ENCODE measurements at regions not wholly inside any gene's neighbourhood (a gene's known extent, or its start where the extent isn't known, plus 50 kb on each side); places are given as distances from the start of the nearest gene placed in this dataset.

GRCh38 chr10:91040343-91040742, 119.5 kb upstream of the ANKRD1 start:
- no peak for ATAC-seq
- no peaks in the 10 kb centered on the region for H3K36me3 Mint-ChIP-seq
- H3K27me3 Mint-ChIP-seq (ENCODE audit: low read depth in 2 of 2), result peaks cover 18 to 30% of the 10 kb centered on the region in 2 donors

GRCh38 chr10:91042069-91042468, 121.2 kb upstream of the ANKRD1 start:
- Histone ChIP-seq H3K4me1 (ENCODE audit: control insufficient read depth, insufficient read depth, low read length) (no peaks in the 10 kb centered on the region), H3K4me3 (ENCODE audit: low read length) (no peak overlapping the region), H3K9me3 (ENCODE audit: control insufficient read depth, insufficient read depth, low read length) (no peaks in the 10 kb centered on the region), H3K36me3 (ENCODE audit: control insufficient read depth, insufficient read depth, low read length) (no peaks in the 10 kb centered on the region), H3K27ac (ENCODE audit: low read length) (no peak overlapping the region), H3K27me3 (ENCODE audit: control insufficient read depth, insufficient read depth, low read length) (no peaks in the 10 kb centered on the region)
- Mint-ChIP-seq H3K27ac (no peak overlapping the region), H3K36me3 (no peaks in the 10 kb centered on the region), H3K9me3 (no peaks in the 10 kb centered on the region), H3K4me1 (no peaks in the 10 kb centered on the region), H3K27me3 (ENCODE audit: low read depth in 2 of 2) (peaks cover 18 to 30% of the 10 kb centered on the region in 2 donors), H3K4me3 (no peak overlapping the region)
- ATAC-seq (no peak), DNase-seq (no peak)
- TF ChIP-seq CTCF (IDR thresholded peaks at IDR 0.05), result no peak
- intact Hi-C loops (cut with micrococcal nuclease), result no loop called here
- 78% methylated on average over 3 of the region's 3 CpGs for WGBS (ENCODE audit: insufficient coverage)

More at GRCh38 chr10:91040343-91040742, 119.5 kb upstream of the ANKRD1 start:
- Mint-ChIP-seq H3K4me1 (no peaks in the 10 kb centered on the region), H3K9me3 (no peaks in the 10 kb centered on the region), H3K4me3 (no peak overlapping the region), H3K27ac (no peak overlapping the region)
- H3K27me3 ChIP-seq (ENCODE audit: control insufficient read depth, insufficient read depth, low read length), result no peaks in the 10 kb centered on the region
- DNase-seq, result no peak
- no peaks in the 10 kb centered on the region for H3K9me3 ChIP-seq (ENCODE audit: control insufficient read depth, insufficient read depth, low read length)
- intact Hi-C loops (cut with micrococcal nuclease), result no loop called here
- TF ChIP-seq CTCF (IDR thresholded peaks at IDR 0.05), result no peak
- WGBS (ENCODE audit: insufficient coverage), result 93% methylated on average over 1 of the region's 2 CpGs
- H3K4me3 ChIP-seq (ENCODE audit: low read length), result no peak overlapping the region
- no peak overlapping the region for H3K27ac ChIP-seq (ENCODE audit: low read length)
- H3K36me3 ChIP-seq (ENCODE audit: control insufficient read depth, insufficient read depth, low read length), result no peaks in the 10 kb centered on the region
- H3K4me1 ChIP-seq (ENCODE audit: control insufficient read depth, insufficient read depth, low read length), result no peaks in the 10 kb centered on the region

- Histone ChIP-seq H3K4me1 (ENCODE audit: control insufficient read depth, insufficient read depth, low read length) (no peaks in the 10 kb centered on the region), H3K27ac (ENCODE audit: low read length) (no peak overlapping the region), H3K36me3 (ENCODE audit: control insufficient read depth, insufficient read depth, low read length) (no peaks in the 10 kb centered on the region), H3K27me3 (ENCODE audit: control insufficient read depth, insufficient read depth, low read length) (no peaks in the 10 kb centered on the region), H3K4me3 (ENCODE audit: low read length) (no peak overlapping the region), H3K9me3 (ENCODE audit: control insufficient read depth, insufficient read depth, low read length) (no peaks in the 10 kb centered on the region)
- no peak overlapping the region for H3K27ac Mint-ChIP-seq
- H3K36me3 Mint-ChIP-seq, result no peaks in the 10 kb centered on the region
- WGBS (ENCODE audit: insufficient coverage), result 83% methylated on average over 7 of the region's 8 CpGs
- TF ChIP-seq CTCF (IDR thresholded peaks at IDR 0.05), result no peak
- H3K4me3 Mint-ChIP-seq, result no peak overlapping the region
- intact Hi-C loops (cut with micrococcal nuclease), result no loop called here
- ATAC-seq, result no peak
- H3K9me3 Mint-ChIP-seq, result no peaks in the 10 kb centered on the region
- no peaks in the 10 kb centered on the region for H3K4me1 Mint-ChIP-seq
- peaks cover 18 to 30% of the 10 kb centered on the region in 2 donors for H3K27me3 Mint-ChIP-seq (ENCODE audit: low read depth in 2 of 2)
- DNase-seq, result peak in 1 of 2 donors; percentile 12
These were observed 122.5 kb upstream of the ANKRD1 start for GRCh38 chr10:91043173-91043910.

GRCh38 chr10:91046869-91047268, 126.0 kb upstream of the ANKRD1 start:
- intact Hi-C loops (cut with micrococcal nuclease), result no loop called here
- no peak overlapping the region for H3K27ac Mint-ChIP-seq
- H3K4me3 ChIP-seq (ENCODE audit: low read length), result no peak overlapping the region
- H3K4me3 Mint-ChIP-seq, result no peak overlapping the region
- no peaks in the 10 kb centered on the region for H3K4me1 Mint-ChIP-seq
- no peaks in the 10 kb centered on the region for H3K36me3 ChIP-seq (ENCODE audit: control insufficient read depth, insufficient read depth, low read length)
- WGBS (ENCODE audit: insufficient coverage), result 56% methylated on average over 3 of the region's 3 CpGs
- peaks cover 14 to 21% of the 10 kb centered on the region in 2 donors for H3K27me3 Mint-ChIP-seq (ENCODE audit: low read depth in 2 of 2)
- H3K4me1 ChIP-seq (ENCODE audit: control insufficient read depth, insufficient read depth, low read length), result no peaks in the 10 kb centered on the region
- no peaks in the 10 kb centered on the region for H3K9me3 ChIP-seq (ENCODE audit: control insufficient read depth, insufficient read depth, low read length)
- DNase-seq (no peak), ATAC-seq (no peak)
- no peaks in the 10 kb centered on the region for H3K9me3 Mint-ChIP-seq
- no peak for TF ChIP-seq CTCF (IDR thresholded peaks at IDR 0.05)
- H3K27ac ChIP-seq (ENCODE audit: low read length), result no peak overlapping the region
- no peaks in the 10 kb centered on the region for H3K27me3 ChIP-seq (ENCODE audit: control insufficient read depth, insufficient read depth, low read length)
- no peaks in the 10 kb centered on the region for H3K36me3 Mint-ChIP-seq
